ENCODE measurements at regions not wholly inside any gene's neighbourhood (a gene's known extent, or its start where the extent isn't known, plus 50 kb on each side); places are given as distances from the start of the nearest gene placed in this dataset.
"Not testable (repeated sequence)": the region's sequence is repeated elsewhere in the genome, so short reads cannot be mapped to it uniquely, and the experiment has no call there.

DNA sequence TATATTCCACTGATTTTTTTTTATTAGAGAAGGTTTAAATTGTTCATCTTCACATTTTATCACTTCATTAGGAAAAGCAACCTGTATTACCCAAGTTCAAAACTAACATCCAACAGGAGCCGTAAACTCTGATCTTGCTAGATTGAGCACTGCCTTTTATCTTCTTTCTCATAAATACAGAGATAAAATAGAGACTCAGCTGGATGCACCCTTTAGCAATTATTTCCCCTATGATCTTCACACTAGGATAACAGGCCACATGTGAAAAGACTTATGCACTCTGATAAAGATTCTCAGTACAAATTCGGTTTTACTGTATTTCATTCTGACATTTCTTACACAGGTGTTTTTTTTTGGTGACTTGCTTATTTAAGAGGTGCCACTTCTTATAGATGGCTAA, 2438.2 kb upstream of the PCDH20 start:
- Mint-ChIP-seq H3K9me3 (no peaks in the 10 kb centered on the region), H3K4me3 (no peak overlapping the region), H3K4me1 (no peaks in the 10 kb centered on the region), H3K36me3 (no peaks in the 10 kb centered on the region), H3K27ac (no peak overlapping the region), H3K27me3 (no peaks in the 10 kb centered on the region)
- no peak for DNase-seq (ENCODE audit: low spot score in 2 of 2)
- no peak for ATAC-seq (ENCODE audit: low read depth)

DNA sequence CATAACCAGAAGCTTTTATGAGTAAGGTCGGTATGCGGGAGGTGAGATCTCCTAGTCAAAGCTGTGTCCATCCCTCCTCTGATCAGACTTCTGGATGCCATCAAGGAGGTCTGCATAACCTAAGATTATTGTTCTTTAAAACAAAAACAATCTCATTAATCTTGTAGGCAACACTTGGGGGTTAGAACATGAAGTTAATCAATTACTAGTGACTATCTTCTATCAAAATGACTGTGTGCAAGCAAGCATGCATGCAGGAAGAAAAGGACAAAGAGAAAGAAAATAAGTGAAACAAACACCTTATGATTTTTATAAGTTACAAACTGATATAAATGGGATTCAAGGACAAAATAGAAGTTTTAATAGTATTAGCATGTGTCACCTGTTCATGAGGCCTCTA, 2435.9 kb upstream of the PCDH20 start:
- no peak for DNase-seq (ENCODE audit: low spot score in 2 of 2)
- Mint-ChIP-seq H3K9me3 (peaks cover 2% of the 10 kb centered on the region), H3K4me3 (no peak overlapping the region), H3K27ac (no peak overlapping the region), H3K36me3 (no peaks in the 10 kb centered on the region), H3K4me1 (no peaks in the 10 kb centered on the region), H3K27me3 (no peaks in the 10 kb centered on the region)
- no peak for ATAC-seq (ENCODE audit: low read depth)

DNA sequence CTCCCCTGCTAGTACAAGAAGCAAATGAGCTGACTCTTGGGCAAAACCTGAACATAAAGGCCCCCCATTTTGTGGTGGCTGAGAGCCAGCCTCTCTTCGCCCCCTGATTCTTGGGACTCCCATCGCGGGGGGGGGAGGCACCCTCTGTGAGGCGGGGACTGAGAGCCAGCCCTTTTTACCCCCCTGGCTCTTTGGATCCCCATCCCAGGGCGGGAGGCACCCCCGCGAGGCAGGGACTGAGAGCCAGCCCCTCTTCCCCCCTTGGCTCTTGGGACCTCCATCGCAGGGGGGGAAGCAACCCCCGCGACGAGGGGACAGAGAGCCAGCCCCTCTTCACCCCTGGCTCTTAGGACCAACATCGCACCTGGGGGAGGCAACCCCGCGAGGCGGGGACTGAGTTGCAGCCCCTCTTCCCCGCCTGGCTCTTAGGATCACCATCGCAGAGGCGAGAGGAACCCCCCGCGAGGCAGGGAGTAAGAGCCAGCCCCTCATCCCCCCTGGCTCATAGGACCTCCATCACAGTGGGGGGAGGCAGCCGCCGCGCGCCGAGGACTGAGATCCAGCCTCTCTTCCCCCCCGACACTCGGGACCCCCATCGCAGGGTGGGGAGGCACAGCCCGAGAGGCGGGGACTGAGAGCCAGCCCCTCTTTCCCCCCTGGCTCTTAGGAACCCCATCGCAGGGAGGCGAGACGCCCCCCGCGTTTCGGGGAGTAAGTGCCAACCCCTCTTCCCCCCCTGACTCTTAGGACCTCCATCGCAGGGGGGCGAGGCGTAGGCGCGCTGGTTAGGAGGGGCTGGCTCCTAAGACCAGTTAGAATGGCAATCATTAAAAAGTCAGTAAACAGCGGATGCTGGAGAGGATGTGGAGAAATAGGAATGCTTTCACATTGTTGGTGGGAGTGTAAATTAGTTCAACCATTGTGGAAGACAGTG, 2428.4 kb upstream of the PCDH20 start:
- Mint-ChIP-seq H3K4me1 (no peaks in the 10 kb centered on the region), H3K9me3 (peaks cover 2% of the 10 kb centered on the region), H3K36me3 (no peaks in the 10 kb centered on the region), H3K27ac (no peak overlapping the region), H3K4me3 (no peak overlapping the region), H3K27me3 (no peaks in the 10 kb centered on the region)
- no peak for DNase-seq (ENCODE audit: low spot score in 2 of 2)
- no peak for ATAC-seq (ENCODE audit: low read depth)

DNA sequence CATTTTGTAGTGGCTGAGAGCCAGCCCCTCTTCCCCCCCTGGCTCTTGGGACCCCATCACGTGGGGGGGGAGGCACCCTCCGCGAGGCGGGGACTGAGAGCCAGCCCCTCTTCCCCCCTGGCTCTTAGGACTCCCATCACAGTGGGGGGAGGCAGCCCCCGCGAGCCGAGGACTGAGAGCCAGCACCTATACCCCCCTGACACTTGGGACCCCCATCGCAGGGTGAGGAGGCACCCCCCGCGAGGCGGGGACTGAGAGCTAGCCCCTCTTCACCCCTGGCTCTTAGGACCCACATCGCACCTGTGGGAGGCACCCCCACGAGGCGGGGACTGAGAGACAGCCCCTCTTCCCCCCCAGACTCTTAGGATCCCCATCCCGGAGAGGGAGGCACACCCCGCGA, 2426.5 kb upstream of the PCDH20 start:
- H3K36me3 Mint-ChIP-seq, result no peaks in the 10 kb centered on the region
- ATAC-seq (ENCODE audit: low read depth) (no peak), DNase-seq (ENCODE audit: low spot score in 2 of 2) (no peak)
- no peaks in the 10 kb centered on the region for H3K27me3 Mint-ChIP-seq
- H3K27ac Mint-ChIP-seq, result no peak overlapping the region
- H3K9me3 Mint-ChIP-seq, result peaks cover 2% of the 10 kb centered on the region
- no peaks in the 10 kb centered on the region for H3K4me1 Mint-ChIP-seq
- H3K4me3 Mint-ChIP-seq, result no peak overlapping the region

- DNase-seq (ENCODE audit: low spot score in 2 of 2) (no peak), ATAC-seq (ENCODE audit: low read depth) (no peak)
- Mint-ChIP-seq H3K4me1 (no peaks in the 10 kb centered on the region), H3K27me3 (no peaks in the 10 kb centered on the region), H3K9me3 (no peaks in the 10 kb centered on the region), H3K27ac (no peak overlapping the region), H3K36me3 (no peaks in the 10 kb centered on the region), H3K4me3 (no peak overlapping the region)
These were observed 2425.1 kb upstream of the PCDH20 start for GRCh38 chr13:63840551-63841421.

GRCh38 chr13:63838366-63839110, 2422.9 kb upstream of the PCDH20 start:
- no peaks in the 10 kb centered on the region for H3K27me3 Mint-ChIP-seq
- H3K4me3 Mint-ChIP-seq, result no peak overlapping the region

GRCh38 chr13:63837701-63838100, 2422.1 kb upstream of the PCDH20 start:
- H3K27ac Mint-ChIP-seq; H3K4me1 Mint-ChIP-seq; H3K36me3 Mint-ChIP-seq; ATAC-seq (ENCODE audit: low read depth); H3K9me3 Mint-ChIP-seq; H3K27me3 Mint-ChIP-seq; H3K4me3 Mint-ChIP-seq; DNase-seq (ENCODE audit: low spot score in 2 of 2): not testable (repeated sequence)

More at GRCh38 chr13:63838366-63839110, 2422.9 kb upstream of the PCDH20 start:
- Mint-ChIP-seq H3K36me3 (no peaks in the 10 kb centered on the region), H3K4me1 (no peaks in the 10 kb centered on the region), H3K9me3 (no peaks in the 10 kb centered on the region), H3K27ac (no peak overlapping the region)
- no peak for ATAC-seq (ENCODE audit: low read depth)
- DNase-seq (ENCODE audit: low spot score in 2 of 2), result no peak

GRCh38 chr13:63829609-63830008, 2414.0 kb upstream of the PCDH20 start:
- not testable (repeated sequence) for DNase-seq (ENCODE audit: low spot score in 2 of 2); H3K4me3 Mint-ChIP-seq; H3K27ac Mint-ChIP-seq; H3K4me1 Mint-ChIP-seq; H3K9me3 Mint-ChIP-seq; H3K27me3 Mint-ChIP-seq; H3K36me3 Mint-ChIP-seq
- peak; percentile 62 for ATAC-seq (ENCODE audit: low read depth)

DNA sequence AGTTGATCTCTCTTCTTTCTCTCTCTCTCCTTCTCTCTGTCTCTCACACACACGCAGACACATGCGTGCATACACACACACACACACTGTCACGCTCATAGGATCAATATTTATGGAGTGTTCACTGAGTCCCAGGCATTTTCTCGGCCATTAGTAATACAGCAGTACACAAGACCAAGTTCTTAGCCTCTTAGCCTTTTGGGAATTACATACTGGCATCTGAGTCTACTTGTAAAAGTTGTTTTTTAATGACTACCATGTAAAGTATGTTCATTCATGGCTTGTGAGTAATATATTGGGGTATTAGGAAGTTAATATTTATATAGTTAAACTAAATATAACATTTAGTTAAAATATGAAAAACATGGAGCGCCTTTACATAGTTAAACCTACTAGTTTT, 2406.1 kb upstream of the PCDH20 start:
- not testable (repeated sequence) for H3K9me3 Mint-ChIP-seq; H3K4me3 Mint-ChIP-seq; DNase-seq (ENCODE audit: low spot score in 2 of 2); H3K27ac Mint-ChIP-seq; H3K4me1 Mint-ChIP-seq; H3K36me3 Mint-ChIP-seq; ATAC-seq (ENCODE audit: low read depth); H3K27me3 Mint-ChIP-seq

GRCh38 chr13:63811428-63812004, 2395.9 kb upstream of the PCDH20 start:
- not testable (repeated sequence) for H3K4me1 Mint-ChIP-seq; ATAC-seq (ENCODE audit: low read depth); H3K4me3 Mint-ChIP-seq

DNA sequence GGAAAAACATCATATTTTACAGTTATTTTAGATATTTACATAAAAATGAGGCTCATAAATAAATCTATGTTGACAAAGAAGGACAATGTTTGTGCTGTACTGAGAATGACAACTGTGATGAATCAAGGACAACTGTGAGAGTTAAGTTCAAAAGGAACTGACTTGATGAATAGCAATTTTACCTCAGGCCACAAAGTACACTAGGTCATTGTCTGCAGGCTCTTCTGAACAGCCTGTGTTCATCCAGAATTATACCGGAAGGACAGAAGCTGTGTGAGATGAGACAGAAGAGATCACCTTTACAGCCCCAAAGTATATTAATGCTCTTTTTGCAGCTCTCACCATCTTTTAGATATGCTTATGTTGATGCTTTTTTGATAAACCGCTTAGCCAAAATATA, 2375.5 kb upstream of the PCDH20 start:
- not testable (repeated sequence) for H3K4me3 Mint-ChIP-seq; H3K9me3 Mint-ChIP-seq; DNase-seq (ENCODE audit: low spot score in 2 of 2); H3K36me3 Mint-ChIP-seq; H3K27ac Mint-ChIP-seq; H3K4me1 Mint-ChIP-seq; H3K27me3 Mint-ChIP-seq; ATAC-seq (ENCODE audit: low read depth)

More at GRCh38 chr13:63811428-63812004, 2395.9 kb upstream of the PCDH20 start:
- DNase-seq (ENCODE audit: low spot score in 2 of 2); H3K36me3 Mint-ChIP-seq; H3K9me3 Mint-ChIP-seq; H3K27ac Mint-ChIP-seq; H3K27me3 Mint-ChIP-seq: not testable (repeated sequence)

DNA sequence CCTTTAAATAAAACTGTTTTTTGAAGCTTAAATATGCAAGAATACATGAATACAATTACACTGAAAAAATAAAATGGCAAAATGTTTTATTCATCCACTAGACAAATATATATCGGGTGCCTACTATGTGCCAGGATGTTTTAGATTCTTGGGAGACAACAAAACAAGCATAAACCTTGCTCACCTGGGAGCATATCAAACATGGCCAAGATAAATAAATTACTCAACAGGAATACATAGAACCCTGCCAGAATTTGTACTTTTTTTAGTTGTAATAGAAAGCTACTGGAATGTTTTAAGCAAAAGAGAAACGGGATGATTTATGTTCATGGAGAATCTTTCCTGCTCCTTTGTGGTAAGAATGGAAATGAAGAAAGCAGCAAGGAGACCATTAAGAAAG, 2358.5 kb upstream of the PCDH20 start:
- Mint-ChIP-seq H3K36me3 (no peaks in the 10 kb centered on the region), H3K27me3 (no peaks in the 10 kb centered on the region), H3K4me1 (no peaks in the 10 kb centered on the region), H3K9me3 (peaks cover 2% of the 10 kb centered on the region), H3K27ac (no peak overlapping the region), H3K4me3 (no peak overlapping the region)
- DNase-seq (ENCODE audit: low spot score in 2 of 2) (no peak), ATAC-seq (ENCODE audit: low read depth) (no peak)

- Mint-ChIP-seq H3K27me3 (no peaks in the 10 kb centered on the region), H3K4me3 (no peak overlapping the region), H3K9me3 (peaks cover 2% of the 10 kb centered on the region), H3K36me3 (no peaks in the 10 kb centered on the region), H3K27ac (no peak overlapping the region), H3K4me1 (no peaks in the 10 kb centered on the region)
- DNase-seq (ENCODE audit: low spot score in 2 of 2) (no peak), ATAC-seq (ENCODE audit: low read depth) (no peak)
These were observed 2357.8 kb upstream of the PCDH20 start for GRCh38 chr13:63773476-63773875.

Data from memory B cell (primary cell).